Activated CD4-positive, alpha-beta T cell treated with anti-CD3 and anti-CD28 coated beads, Interleukin-2, Interleukin-6, amounts not matched to agents 100 ng/mL and 50 ng/mL, durations not matched to agents 16 hours and 8 hours (primary cell): ENCODE measurements at regions not wholly inside any gene's neighbourhood (a gene's known extent, or its start where the extent isn't known, plus 50 kb on each side); places are given as distances from the start of the nearest gene placed in this dataset.

Experiments
- DNase-seq: peaks from one replicate; pipeline ENCODE4 v3.0.0-alpha.2; 2020

DNA sequence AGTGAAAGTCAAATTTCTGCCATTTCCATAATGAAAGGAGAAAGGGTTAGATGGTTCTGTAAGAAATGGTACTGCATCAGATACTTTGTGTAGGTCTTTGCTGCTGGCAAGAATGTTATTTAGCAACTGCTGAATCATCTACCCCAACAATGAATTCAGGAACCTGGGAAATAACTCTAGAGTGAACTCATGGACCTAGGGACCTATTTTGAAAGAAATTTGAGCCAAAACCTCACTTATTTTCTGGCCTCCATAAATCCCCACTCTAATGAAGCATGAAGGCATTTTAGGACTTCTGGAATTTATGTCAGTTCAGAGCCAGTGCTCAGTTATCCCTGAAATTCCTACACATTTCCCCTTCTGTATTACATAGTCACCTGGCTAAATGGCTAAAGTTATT is 50.9 kb upstream of the CPNE8 start:
- no peak for DNase-seq
